B cell (primary cell): ENCODE measurements at regions not wholly inside any gene's neighbourhood (a gene's known extent, or its start where the extent isn't known, plus 50 kb on each side); places are given as distances from the start of the nearest gene placed in this dataset.

ENCODE experiments used
- ATAC-seq: fragments of 200-7000 bp; cut with Tn5 transposase; one replicate; pipeline ENCODE4 v1.10.0; 2021; ENCODE audit warnings: low read depth, mild to moderate bottlenecking, moderate number of reproducible peaks, moderate library complexity
- CTCF ChIA-PET: fragments of 350-600 bp; sonication (Branson Sonifier 250); formaldehyde crosslinking; loops from one replicate; lab custom pipeline; 2021; ENCODE audit warnings: antibody characterized with exemption, inconsistent platforms; lab: Charles Lee
- POLR2A ChIA-PET: fragments of 350-600 bp; sonication (Branson Sonifier 250); formaldehyde crosslinking; loops from one replicate; lab custom pipeline; 2021; ENCODE audit warnings: antibody characterized with exemption; lab: Charles Lee
- DNase-seq: peaks from one replicate; pipeline ENCODE4 v3.0.0; 2013
- H2AFZ ChIP-seq: 2 replicates; pipeline ENCODE4 v1.6.1; 2012; ENCODE audit warnings: mild to moderate bottlenecking, low read depth, low read length; ENCODE audit not compliant: insufficient read depth, poor library complexity, severe bottlenecking
- H3K27ac ChIP-seq, 2 donors: 1 replicate in 1 of 2; 2 replicates in 1 of 2; pipeline ENCODE4 v1.5.1; 2012 to 2013; ENCODE audit warnings: low read length in 2 of 2, mild to moderate bottlenecking in 2 of 2, moderate library complexity in 1 of 2
- H3K27me3 ChIP-seq, 4 experiments: fragments of 200-600 bp in 1 of 4; sonication (generic) in 1 of 4; replicated peaks in 1 of 4; 1 replicate in 2 of 4; 2 replicates in 2 of 4; pipeline versions ENCODE4 v1.6.1 to v1.7.0; 2013 to 2016; ENCODE audit warnings: low read length in 3 of 4, mild to moderate bottlenecking in 2 of 4, mixed read lengths in 1 of 4, moderate library complexity in 1 of 4; ENCODE audit not compliant: insufficient read depth in 4 of 4, control insufficient read depth in 3 of 4; ENCODE audit errors: control extremely low read depth in 1 of 4
- H3K36me3 ChIP-seq, 2 experiments: replicated peaks in 1 of 2; 1 replicate in 1 of 2; 2 replicates in 1 of 2; pipeline versions ENCODE4 v1.6.1 to v1.7.1; 2013; ENCODE audit warnings: low read length in 1 of 2; ENCODE audit not compliant: insufficient read depth in 2 of 2, control insufficient read depth in 1 of 2; ENCODE audit errors: control extremely low read depth in 1 of 2, extremely low read depth in 1 of 2
- H3K4me1 ChIP-seq, 2 donors: fragments of 200-600 bp in 1 of 2; sonication (generic) in 1 of 2; 1 replicate in 1 of 2; 2 replicates in 1 of 2; pipeline versions ENCODE4 v1.5.1 to v1.6.1; 2013 to 2017; ENCODE audit warnings: low read length in 2 of 2; ENCODE audit not compliant: control insufficient read depth in 2 of 2, insufficient read depth in 2 of 2
- H3K4me2 ChIP-seq: replicated peaks from 2 replicates; pipeline ENCODE3; 2012; ENCODE audit warnings: mild to moderate bottlenecking, low read depth, low read length; ENCODE audit not compliant: poor library complexity, severe bottlenecking
- H3K4me3 ChIP-seq, 5 experiments: fragments of 200-600 bp in 1 of 5; sonication (generic) in 1 of 5; 1 replicate in 3 of 5; 2 replicates in 2 of 5; pipeline versions ENCODE4 v1.5.1 to v1.7.0; 2011 to 2016; ENCODE audit warnings: low read length in 4 of 5, mild to moderate bottlenecking in 4 of 5, low read depth in 2 of 5, control low read depth in 1 of 5, moderate library complexity in 1 of 5; ENCODE audit not compliant: insufficient read depth in 1 of 5; ENCODE audit errors: control extremely low read depth in 1 of 5, extremely low read depth in 1 of 5
- H3K79me2 ChIP-seq: fragments of 200-600 bp; sonication (generic); one replicate; pipeline ENCODE4 v1.6.0; 2016; ENCODE audit warnings: low read length; ENCODE audit not compliant: control insufficient read depth, insufficient read depth
- H3K9ac ChIP-seq: fragments of 200-600 bp; sonication (generic); 2 replicates; pipeline ENCODE4 v1.6.1; 2017; ENCODE audit warnings: mild to moderate bottlenecking, low read length, moderate library complexity
- H3K9me3 ChIP-seq, 3 donors: one replicate each; pipeline versions ENCODE4 v1.6.1 to v1.7.1; 2013; ENCODE audit warnings: low read length in 2 of 3; ENCODE audit not compliant: control insufficient read depth in 2 of 3, insufficient read depth in 1 of 3; ENCODE audit errors: control extremely low read depth in 1 of 3
- H4K20me1 ChIP-seq: 2 replicates; pipeline ENCODE4 v1.6.0; 2012; ENCODE audit warnings: mild to moderate bottlenecking, low read length; ENCODE audit not compliant: insufficient read depth, control insufficient read depth, poor library complexity, severe bottlenecking
- H3K27ac Mint-ChIP-seq: one replicate; pipeline ENCODE4 v1.8.0; 2021; ENCODE audit warnings: mixed read lengths
- H3K27me3 Mint-ChIP-seq: one replicate; pipeline ENCODE4 v1.8.0; 2021; ENCODE audit warnings: mixed read lengths
- H3K4me1 Mint-ChIP-seq: one replicate; pipeline ENCODE4 v1.8.0; 2021; ENCODE audit warnings: mixed read lengths
- H3K4me3 Mint-ChIP-seq: one replicate; pipeline ENCODE4 v1.8.0; 2021; ENCODE audit warnings: mixed read lengths
- H3K9me3 Mint-ChIP-seq: one replicate; pipeline ENCODE4 v1.8.0; 2022; ENCODE audit warnings: mixed read lengths; ENCODE audit not compliant: insufficient read depth
- CTCF ChIP-seq: fragments of 200-600 bp; IDR thresholded peaks from one replicate; pipeline ENCODE4 v1.8.0; 2022; ENCODE audit warnings: antibody characterized with exemption, mild to moderate bottlenecking
- EZH2 ChIP-seq: IDR thresholded peaks from 2 replicates; pipeline ENCODE4 v1.6.1; 2012; ENCODE audit warnings: borderline replicate concordance, low read depth, mild to moderate bottlenecking, moderate library complexity, low read length; ENCODE audit not compliant: insufficient read depth, poor library complexity, severe bottlenecking
- WGBS: methylation state at CpG from one replicate; pipeline ENCODE4 v1.1.5; 2013; ENCODE audit warnings: missing lambda C conversion rate; ENCODE audit not compliant: insufficient coverage; 5-methylcytosine and 5-hydroxymethylcytosine counted together
- intact Hi-C: fragments of 100-400 bp; cut with micrococcal nuclease; formaldehyde crosslinking; loops from one replicate; pipeline ENCODE4 v1.10.0; 2022

DNA sequence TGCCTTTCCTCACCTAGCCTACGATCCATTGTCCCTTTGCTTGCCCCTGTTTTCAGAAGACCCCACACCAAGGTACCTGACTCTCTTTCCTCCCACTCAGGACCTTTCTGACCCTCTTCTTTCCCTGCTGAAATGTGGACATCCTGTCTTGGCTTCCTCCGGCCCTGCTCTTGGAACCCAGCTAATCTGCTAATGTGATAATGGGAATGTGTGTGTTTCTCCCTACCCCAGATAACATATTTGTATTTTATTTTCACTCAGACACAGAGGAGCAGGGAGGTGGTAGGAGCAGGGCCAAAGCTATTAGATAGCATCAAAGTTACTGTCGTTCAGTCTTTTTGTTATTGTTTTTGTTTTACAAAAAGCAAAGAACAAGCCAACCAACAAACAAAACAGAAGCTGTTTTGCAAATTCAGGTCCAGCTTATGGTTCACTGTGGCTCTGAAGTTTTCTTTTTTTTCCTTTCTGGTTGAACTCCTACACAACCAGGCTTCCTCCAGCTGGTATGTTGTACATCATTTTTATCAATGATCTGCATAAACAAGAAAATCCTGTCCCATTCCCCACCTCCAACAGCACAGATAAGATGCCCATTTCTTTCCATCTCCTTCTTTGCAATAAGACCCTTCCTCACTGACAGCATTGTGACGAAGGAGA lies 137.3 kb downstream of the C12orf75 start:
- H3K4me3 Mint-ChIP-seq: no peak overlapping the region
- Histone ChIP-seq H2AFZ (no peak overlapping the region), H3K27me3 (peaks cover 0 to 4% (median 0%) of the 10 kb centered on the region in 4 experiments), H3K27ac (no peak overlapping the region), H3K4me2 (no peak overlapping the region), H3K4me3 (no peak overlapping the region), H3K4me1 (no peaks in the 10 kb centered on the region), H3K36me3 (no peaks in the 10 kb centered on the region), H3K79me2 (no peaks in the 10 kb centered on the region), H3K9ac (no peak overlapping the region), H3K9me3 (no peaks in the 10 kb centered on the region), H4K20me1 (no peaks in the 10 kb centered on the region)
- no peaks in the 10 kb centered on the region for H3K9me3 Mint-ChIP-seq
- ATAC-seq (no peak), DNase-seq (no peak)
- CTCF ChIA-PET: no interaction called here
- no peaks in the 10 kb centered on the region for H3K4me1 Mint-ChIP-seq
- H3K27me3 Mint-ChIP-seq: peaks cover 16% of the 10 kb centered on the region
- POLR2A ChIA-PET: no interaction called here
- no peak for TF ChIP-seq EZH2
- no peak for TF ChIP-seq CTCF
- WGBS: 80% methylated on average over 1 of the region's 4 CpGs
- intact Hi-C loops: no loop called here
- no peak overlapping the region for H3K27ac Mint-ChIP-seq

GRCh38 chr12:105468464-105468863 lies 138.0 kb downstream of the C12orf75 start:
- H3K36me3 ChIP-seq: no peaks in the 10 kb centered on the region
- no peak overlapping the region for H3K9ac ChIP-seq
- CTCF ChIA-PET: no interaction called here
- H4K20me1 ChIP-seq: no peaks in the 10 kb centered on the region
- intact Hi-C loops: no loop called here
- Mint-ChIP-seq H3K27ac (no peak overlapping the region), H3K27me3 (peaks cover 16% of the 10 kb centered on the region), H3K4me1 (no peaks in the 10 kb centered on the region), H3K4me3 (no peak overlapping the region), H3K9me3 (no peaks in the 10 kb centered on the region)
- H3K4me2 ChIP-seq: no peak overlapping the region
- no peaks in the 10 kb centered on the region for H3K79me2 ChIP-seq
- POLR2A ChIA-PET: no interaction called here
- H3K4me3 ChIP-seq: no peak overlapping the region
- TF ChIP-seq EZH2: no peak
- TF ChIP-seq CTCF: no peak
- DNase-seq: no peak
- H2AFZ ChIP-seq: no peak overlapping the region
- no peaks in the 10 kb centered on the region for H3K4me1 ChIP-seq
- no peaks in the 10 kb centered on the region for H3K9me3 ChIP-seq
- no peak overlapping the region for H3K27ac ChIP-seq
- no peak for ATAC-seq
- WGBS: no CpG with 5 or more reads among the region's 1 CpG
- peaks cover 0 to 4% (median 0%) of the 10 kb centered on the region in 4 experiments for H3K27me3 ChIP-seq
